NOMO-1 treated with dmso at 0.1 percent for 144 hours (cell line): ENCODE measurements at regions not wholly inside any gene's neighbourhood (a gene's known extent, or its start where the extent isn't known, plus 50 kb on each side); places are given as distances from the start of the nearest gene placed in this dataset.
"Not testable (repeated sequence)": the region's sequence is repeated elsewhere in the genome, so short reads cannot be mapped to it uniquely, and the experiment has no call there.

Experiments
- DNase-seq: peaks from one replicate; lab custom pipeline; 2025; ENCODE audit not compliant: unreplicated experiment; lab: John Stamatoyannopoulos, UW

DNA sequence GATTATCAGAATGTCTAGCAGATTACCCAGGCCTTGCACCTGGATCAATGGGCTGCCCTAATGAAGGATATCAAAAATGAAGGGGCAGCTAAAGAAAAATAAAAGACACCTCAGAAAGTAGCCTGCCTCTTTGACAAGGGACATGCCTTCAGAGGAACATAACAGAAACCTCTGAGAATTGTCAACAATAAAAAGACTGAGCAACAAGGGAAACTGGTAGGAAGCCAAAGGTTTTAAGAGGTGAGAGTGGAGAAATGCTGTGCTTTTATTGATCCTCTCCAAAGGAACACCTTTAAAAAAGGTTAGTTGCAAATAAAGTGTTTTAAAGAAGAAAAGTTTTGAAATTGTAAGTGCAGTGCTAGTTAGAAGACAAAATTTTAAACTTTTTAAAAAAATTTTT lies 187.8 kb upstream of the TTC14 start:
- DNase-seq = no peak

DNA sequence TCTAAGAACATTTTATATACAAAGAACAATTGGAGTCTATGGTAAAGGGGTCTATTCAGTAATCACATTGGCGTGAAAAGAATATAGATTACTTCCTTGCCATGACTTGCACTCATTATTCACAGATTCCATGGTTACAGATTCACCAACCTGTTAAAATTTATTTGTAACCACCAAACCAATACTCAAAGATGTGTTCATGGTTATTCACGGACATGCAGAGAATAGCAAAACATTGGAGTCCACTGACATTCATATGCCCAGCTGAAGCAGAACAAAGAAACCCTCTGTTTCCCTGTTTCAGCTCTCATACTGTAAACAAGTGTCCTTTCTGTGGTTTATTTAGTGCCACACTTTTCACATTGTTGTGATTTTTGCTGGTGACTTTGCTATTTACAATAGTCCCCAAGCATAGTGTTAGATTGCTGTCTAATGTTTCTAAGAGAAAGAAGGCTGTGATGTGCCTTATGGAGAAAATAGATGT lies 185.8 kb upstream of the TTC14 start:
- DNase-seq = no peak

DNA sequence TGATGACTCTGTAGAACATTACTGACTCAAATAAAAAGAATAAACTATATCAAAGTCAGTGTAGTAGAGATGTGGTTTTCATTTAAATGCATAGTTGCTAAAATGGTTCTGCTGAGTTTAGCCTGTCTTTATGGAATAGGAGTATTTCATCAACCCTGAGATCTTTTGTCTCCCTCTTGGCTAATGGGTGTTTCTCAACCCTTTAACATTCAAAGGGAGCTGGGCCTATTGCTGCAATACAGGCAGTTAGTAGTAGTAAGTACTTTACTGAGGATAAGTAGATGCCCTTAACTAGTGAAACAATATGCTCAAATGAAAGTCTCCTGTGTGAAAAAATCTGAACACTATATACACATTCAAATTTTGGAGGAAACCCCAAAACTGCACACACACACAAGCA lies 184.7 kb upstream of the TTC14 start:
- peak; percentile 45 for DNase-seq

DNA sequence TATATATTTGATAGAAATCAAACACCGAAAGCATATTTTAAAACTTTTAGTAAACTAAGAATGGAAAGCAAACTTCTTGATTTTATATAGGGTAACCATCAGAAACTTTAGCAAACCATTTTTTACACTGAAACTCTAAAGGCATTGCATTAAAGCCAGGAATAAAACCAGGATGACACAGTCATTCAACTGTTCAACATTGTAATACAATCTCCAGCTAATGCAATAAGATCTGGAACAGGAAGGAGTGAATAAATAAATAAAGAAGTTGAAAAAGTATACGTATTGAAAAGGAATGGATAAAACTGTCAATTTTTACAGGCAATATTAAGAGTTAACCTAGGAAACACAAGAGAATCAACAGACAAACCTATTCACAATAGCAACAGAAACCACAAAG lies 181.9 kb upstream of the TTC14 start:
- DNase-seq = no peak

DNA sequence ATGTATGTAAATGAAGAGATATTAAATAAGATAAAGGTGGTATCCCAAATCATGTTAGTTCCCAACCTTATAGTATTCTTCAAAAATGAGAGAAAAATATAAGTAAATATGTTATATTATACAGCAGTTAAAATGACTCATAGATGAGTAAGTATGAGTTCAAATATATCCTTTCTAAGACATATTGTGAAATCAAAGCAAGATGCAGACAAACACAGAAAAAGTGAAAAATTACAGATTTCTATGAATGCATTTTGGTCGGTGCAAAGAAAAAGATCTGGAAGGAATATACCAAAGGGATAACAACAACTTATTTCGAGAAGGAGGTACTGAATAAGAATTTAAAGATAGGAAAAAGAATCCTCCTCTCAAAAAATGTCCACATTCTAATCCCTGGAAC lies 181.2 kb upstream of the TTC14 start:
- no peak for DNase-seq

DNA sequence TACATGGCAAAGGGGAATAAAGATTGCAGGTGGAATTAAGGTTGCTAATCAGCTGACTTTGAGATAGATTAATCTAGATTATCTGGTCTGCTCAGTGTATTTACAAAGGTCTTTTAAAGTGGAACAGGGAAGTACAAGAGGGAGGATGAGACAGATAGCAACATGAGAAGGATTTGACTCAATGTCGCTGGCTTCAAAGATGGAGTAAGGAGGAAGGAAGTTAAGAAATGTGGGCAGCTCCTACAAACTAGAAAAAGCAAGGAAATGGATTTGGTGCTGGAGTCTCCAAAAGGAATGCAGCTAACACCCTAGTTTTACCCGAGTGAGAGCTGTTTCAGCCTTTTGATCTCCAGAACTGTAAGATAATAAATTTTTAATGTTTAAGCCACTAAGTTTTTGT lies 180.7 kb upstream of the TTC14 start:
- peak; percentile 33 for DNase-seq

DNA sequence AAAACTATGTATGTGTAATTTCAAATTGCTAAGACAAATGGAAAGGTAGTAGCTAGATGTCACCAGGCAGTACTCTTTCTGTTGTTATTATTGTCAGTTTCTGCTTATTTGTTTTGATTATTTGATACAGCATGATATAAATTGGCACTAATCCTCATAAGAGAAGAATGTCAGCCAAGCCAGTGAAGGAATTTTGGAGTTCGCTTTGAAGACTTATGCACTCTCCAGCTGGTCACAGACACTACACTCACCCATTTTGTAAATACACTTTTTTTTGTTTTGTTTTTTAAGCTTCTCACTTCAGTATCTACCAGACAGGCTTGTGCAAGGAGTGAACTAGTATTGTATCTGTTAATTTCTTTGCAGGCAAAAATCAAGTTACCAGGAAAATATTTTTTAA lies 180.2 kb upstream of the TTC14 start:
- DNase-seq = no peak

DNA sequence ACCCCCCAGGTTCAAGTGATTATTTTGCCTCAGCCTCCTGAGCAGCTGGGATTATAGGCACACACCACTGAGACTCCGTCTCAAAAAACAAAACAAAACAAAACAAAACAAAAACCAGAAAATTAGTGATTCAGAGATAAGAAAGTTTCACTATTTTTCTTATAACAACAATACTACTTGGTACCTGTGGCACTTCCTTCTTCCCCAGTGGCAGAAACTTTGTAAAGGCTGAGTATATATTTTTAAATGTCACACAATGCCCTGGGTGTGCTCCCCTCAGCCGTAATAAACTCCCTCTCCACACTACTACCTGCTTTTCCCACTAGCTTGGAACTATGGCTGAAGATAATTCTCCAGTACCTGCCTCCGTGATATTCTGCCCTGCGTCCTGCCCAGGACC lies 177.7 kb upstream of the TTC14 start:
- not testable (repeated sequence) for DNase-seq

DNA sequence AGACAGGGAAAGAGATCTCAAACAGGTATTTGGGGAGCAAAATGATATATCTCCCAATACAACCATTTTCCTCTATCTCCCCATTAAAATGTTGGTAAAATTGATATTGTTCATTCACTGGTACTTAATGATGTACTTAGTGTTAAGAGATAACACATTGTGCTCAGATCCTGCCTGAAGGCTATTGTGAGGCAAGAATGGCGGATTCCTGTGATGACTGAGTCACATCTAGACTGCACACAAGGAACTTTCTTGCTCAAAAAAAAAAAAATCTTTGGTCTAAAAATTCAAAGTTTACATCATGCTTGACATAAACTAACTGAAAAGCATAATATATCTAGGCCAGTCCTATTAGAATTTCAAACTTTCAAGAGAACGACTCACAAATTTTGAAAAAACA lies 171.1 kb upstream of the TTC14 start:
- no peak for DNase-seq

DNA sequence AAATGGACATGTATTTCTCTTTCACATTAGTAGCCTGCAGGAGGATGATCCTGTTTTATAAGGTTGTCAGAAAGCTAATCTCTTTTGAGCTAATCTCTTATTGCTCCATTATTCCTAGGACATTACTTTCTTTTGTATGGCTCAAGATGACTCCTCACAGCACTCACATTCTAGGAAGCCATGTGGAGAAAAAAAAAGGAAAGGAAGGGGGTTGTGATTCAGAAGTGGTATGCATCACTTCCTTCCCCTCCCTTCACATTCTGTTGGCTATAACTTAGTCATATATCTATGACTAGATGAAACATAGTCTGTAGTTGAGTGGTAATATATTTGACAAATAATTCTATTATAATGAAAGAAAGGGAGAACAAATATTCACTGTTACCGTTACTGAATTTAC lies 168.8 kb upstream of the TTC14 start:
- peak; percentile 8 for DNase-seq

DNA sequence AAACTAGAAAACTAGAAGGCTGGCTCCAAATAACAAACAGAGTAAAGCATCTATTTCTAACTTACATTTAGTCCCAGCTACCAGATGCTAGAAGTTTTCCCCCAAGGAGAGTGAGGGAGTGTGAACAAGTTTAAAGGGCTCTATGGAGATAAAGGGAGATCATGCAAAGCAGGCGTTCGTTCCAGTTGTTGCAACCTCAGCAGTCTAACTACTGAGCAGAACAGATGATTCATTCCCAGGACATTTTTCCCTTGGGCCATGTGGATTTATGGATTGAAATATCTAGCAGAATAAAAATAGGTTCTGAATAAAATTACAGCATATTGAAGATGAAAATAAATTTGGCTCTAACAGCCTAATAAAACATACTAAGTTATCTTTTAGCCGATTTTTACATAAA lies 154.8 kb upstream of the TTC14 start:
- no peak for DNase-seq

DNA sequence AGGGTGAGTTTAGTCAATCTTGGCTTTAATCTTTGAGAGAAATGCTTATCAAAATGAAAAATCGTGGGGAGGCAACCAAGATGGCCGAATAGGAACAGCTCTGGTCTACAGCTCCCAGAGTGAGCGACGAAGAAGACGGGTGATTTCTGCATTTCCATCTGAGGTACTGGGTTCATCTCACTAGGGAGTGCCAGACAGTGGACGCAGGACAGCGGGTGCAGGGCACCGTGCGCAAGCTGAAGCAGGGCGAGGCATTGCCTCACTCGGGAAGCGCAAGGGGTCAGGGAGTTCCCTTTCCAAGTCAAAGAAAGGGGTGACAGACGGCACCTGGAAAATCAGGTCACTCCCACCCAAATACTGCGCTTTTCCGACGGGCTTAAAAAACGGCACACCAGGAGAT lies 153.6 kb upstream of the TTC14 start:
- not testable (repeated sequence) for DNase-seq

DNA sequence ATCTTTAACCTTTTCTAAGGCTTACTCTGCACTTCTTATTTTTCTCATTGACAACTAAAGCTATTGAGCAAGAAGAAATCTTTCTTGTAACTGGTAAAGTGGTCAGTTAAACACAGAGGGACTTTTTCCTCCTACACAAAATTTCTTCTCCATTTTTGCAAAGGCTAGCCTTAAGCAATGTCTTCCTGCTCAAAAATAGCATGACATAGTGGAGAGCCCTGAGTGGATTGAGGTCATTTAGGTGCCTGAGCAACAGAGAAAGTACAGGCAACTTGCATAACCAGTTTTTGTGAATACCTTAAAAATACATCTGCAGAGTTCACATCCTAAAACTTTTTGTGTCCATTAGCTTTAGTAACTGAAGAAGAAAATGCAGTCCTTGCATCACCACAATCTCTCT lies 144.7 kb upstream of the TTC14 start:
- peak; percentile 86 for DNase-seq

DNA sequence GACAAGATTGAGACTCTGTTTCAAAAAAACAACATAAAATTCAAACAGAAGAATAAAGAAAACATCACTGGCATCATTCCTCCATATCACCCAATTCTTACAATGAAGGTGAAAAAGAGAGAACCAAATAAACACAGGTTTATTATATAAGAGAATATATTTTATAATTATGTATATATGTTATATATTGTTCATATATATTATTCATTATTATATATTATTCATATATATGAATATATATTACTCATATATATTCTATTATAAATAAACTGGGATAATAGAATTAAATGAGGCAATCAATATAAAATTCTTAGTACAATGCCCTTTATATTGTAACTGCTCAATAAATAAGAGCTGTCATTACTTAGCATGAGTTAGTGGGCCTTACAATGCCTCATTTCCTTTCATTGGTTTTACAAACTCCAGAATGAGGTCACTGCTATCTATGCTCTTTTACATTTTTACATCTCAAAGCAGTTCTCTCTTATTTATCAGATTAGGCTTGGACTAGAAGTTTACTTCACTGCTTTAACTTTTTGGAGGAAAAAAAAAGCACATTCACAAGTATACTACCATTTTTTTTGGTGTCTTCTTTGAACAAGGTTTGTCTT lies 135.5 kb upstream of the TTC14 start:
- no peak for DNase-seq

DNA sequence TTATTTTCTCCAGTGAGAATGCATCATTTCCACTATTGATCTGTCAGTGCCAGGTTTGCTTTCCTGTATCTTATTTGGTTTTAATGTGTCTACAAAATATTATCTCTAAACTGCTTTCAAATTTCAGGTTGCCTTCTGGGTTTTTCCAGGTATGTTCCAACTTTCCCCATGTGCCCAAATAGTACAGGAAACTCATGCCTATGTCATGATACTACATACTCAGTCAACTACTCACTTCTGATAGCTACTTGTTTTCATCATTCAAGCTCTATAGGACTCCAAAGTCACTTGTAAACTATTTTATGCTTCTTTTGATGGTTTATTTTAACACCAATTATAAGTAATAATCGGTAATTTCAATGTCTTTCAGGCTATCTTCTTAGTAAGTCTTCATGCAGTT lies 134.8 kb upstream of the TTC14 start:
- no peak for DNase-seq

DNA sequence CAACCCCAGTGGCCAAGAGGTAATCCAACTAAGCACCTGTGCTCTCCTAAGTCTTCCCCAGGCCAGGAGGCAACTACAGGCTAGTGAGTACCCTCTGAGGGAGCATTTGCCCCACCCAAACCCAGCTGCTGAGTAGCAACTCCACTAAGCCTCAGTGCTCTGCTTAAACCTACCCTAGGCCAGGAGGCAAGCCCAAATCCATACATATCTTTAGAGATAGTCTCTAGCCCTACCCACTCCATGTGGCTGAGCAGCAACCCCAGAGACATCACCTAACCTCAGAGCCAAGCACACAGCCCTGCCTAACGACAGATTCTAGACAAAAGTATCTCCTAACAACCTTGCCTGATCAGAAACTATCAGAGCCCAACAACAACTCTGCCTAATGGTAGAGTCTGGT lies 132.8 kb upstream of the TTC14 start:
- no peak for DNase-seq

DNA sequence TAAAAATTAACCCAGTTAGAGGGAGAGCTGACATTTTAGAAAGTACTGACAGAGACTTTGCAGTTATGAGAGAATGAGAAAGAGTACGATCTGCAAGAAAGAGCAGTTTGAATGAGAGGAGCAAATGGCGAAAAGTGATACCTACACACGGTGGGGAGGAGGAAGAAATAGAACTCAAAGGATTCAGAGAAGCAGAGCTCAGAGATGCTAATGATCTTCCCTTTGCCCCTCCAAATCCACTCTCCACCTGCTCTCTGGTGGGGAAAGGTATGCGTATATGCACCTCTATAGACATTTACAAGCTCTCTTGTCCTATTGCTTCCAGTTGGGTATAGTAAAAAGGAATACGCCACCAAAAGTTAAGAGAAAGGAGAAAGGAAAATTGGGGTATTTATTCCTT lies 123.3 kb upstream of the TTC14 start:
- no peak for DNase-seq

DNA sequence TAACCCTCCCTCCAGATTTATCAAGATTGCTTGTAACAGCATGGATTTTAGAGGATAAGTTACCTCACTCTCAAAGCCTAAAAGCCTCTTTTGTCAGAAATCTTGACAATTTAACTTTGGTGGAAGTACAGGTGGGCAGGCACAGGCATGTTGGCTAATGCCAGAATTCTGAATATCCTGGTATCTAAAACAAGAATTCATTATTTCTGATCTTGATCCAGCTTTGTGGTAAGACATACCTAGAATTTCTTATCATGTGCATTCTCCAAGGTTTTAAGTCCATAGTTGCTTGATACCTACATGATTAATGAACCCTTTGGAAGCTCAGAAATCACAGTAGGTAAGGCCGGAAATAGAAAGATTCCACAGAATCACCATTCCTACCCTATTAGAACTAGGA lies 109.9 kb upstream of the TTC14 start:
- no peak for DNase-seq

DNA sequence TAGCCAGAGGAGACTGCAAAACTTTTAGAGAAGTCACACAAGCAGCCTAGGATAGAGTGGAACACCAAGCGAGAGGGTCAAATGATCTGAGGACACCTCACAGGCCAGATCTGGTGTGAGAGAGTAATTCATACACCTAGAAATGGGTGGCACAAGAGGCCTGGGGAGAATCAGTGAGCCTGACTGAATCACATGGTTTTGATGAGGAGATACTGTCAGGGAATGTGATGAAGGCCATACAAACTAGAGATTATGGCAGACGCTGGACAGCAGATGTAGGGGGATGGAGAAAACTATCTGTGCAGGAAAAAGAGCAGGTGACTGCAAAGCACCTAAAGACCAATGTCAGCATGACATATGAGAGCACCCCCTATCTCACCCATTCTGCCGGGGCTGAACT lies 105.0 kb upstream of the TTC14 start:
- no peak for DNase-seq

DNA sequence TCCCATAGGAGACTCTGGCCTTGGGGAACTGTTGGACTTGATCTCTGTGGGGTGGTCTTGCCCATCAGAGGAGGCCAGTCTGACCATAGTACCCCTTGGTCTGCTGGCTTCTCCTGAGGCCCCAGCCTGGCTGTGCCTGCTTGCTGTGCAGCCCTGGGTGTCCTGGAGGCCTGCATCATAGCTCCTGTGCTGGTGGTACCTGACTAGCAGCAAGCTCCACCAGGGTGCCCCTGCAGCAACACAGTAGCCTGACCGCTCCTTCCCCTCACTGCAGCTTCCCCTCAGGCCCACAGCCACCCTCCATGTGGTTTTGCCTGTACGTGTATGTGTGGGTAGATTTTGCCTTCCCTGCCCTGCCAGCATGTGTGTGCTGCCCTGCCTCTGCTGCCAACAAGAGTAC lies 85.6 kb upstream of the TTC14 start:
- no peak for DNase-seq

DNA sequence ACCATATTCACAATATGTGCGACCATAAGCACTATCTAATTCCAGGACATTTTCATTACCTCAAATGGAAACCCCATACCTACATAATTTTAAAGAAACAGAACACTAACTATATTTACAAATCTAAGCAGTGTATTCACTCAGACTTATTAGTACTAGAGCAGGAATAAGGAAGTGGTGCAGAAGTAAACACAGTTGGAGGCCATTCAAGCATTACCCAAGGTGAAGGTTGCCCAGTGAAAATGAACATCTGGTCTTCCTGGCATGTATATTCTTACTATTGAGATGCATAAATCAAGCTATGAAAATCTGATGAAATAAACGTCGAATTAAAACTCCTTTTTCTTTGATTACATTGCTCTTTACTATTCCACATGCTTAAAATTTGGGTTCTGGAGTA lies 78.9 kb upstream of the TTC14 start:
- DNase-seq = no peak

DNA sequence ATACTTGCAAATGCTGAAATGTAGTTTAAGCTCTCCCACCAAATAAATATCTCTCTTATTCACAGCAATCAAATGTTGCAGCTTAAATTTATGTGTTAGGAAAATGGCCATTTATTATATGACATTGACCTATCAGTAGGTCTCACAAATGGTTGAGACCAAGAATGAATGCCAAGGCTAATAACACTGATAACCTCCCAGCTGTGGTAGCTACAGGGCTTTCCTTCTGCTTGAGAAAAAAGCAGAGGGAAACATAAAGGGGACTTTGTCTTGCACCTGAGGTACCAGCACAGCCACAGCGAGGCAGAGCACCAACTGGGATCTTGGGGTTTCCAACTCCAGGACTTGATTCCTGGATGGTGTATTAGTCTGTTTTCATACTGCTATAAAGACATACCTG lies 73.1 kb upstream of the TTC14 start:
- DNase-seq = no peak

DNA sequence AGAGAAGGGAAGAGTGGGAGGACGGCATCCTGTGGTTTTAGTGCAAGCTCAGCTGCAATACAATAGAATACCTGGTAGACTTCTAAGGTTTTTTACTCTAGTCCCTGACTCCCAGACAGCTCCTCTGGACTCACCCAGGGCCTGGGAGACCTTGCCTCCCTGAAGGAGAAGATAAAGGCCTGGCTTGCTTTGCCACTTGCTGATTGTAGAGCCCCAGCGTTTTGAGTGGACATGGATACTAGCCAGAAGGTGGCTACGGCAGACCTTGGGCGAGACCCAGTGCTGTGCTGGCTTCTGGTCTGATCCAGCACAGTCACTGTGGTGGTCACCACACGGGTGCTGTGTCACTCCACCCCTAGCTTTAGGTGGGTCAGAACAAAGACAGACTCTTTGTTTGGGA lies 72.2 kb upstream of the TTC14 start:
- DNase-seq = no peak

DNA sequence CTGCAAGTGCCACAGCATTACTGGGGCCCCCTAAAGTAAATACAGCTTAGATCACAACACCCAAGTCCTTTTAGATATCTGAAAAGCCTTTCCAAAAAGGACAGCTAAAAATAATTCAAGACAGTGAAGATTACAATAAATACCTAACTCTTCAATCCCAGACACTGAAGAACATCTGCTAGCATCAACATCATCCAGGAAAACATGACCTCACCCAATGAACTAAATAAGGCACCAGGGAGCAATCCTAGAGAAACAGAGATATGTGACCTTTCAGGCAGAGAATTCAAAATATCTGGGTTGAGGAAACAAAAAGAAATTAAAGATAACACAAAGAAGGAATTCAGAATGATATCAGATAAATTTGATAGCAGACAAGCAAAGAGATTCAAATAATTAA lies 71.7 kb upstream of the TTC14 start:
- DNase-seq = no peak
